Left forelimb (tissue), 1 donor: ENCODE measurements at regions not wholly inside any gene's neighbourhood (a gene's known extent, or its start where the extent isn't known, plus 50 kb on each side); places are given as distances from the start of the nearest gene placed in this dataset.
"Not testable (repeated sequence)": the region's sequence is repeated elsewhere in the genome, so short reads cannot be mapped to it uniquely, and the experiment has no call there.

Source experiments
- DNase-seq: peaks from one replicate; pipeline ENCODE4 v3.0.0-alpha.2; 2018; ENCODE audit warnings: low spot score

GRCh38 chr13:111064661-111065060 lies 50.4 kb upstream of the ARHGEF7 start:
- DNase-seq: no peak

GRCh38 chr13:111062966-111063365 lies 52.1 kb upstream of the ARHGEF7 start:
- no peak for DNase-seq

GRCh38 chr13:111062305-111062704 lies 52.8 kb upstream of the ARHGEF7 start:
- no peak for DNase-seq

DNA sequence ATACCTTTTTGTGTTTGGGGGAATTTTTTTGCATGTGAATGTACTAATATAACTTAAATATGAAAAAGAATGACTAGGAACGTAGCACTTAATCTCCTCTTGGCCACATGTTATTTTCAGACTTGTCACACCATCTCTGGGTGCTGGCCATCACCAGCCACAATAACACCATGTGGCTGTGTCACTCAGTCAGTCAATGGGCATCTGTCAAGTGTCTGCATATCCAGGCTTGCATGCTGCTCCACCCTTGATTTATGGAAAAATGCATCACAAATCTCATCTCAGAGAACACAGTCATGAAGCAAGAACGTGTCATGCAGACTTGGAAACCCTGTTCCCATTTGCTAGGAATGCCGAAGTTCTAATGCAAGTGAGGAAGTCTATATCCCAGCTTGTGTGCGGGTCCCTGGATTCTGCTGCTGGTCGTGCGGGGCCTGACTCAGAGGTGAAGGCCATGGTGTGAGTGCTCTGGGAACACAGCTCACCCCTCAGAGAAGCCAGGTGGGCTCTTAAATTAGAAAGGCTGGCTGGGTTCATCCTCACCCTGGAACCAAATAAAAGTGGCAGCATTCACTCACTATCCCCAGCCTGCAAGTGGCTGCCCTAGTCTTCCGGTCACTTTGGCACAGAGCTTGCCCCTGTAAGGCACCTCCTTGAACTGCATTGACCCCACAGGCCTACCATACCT lies 53.6 kb upstream of the ARHGEF7 start:
- no peak for DNase-seq

DNA sequence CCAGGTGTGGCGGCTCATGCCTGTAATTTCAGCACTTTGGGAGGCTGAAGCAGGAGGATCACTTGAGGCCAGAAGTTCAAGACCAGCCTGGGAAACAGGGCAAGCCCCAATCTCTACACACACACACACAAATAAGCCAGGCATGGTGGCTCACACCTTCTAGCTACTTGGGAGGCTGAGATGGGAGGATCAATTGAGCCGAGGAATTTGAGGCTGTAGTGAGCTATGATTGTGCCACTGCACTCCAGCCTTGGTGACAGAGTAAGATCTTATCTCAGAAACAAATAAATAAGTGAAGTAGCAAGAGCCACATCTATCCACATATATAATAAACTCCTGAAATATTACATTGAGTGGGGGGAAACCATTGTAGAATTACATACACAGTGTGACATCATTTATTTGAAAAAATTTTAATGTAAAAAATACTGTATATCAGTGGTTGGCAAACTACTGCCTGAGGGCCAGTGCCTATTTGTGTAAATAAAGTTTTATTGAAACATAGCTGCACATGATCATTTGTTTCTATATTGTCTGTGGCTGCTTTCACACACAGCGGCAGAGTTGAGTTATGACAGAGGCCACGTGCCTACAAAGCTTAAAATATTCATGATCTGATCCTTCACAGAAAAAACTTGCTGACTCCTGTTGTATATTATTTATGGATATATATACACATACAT lies 54.7 kb upstream of the ARHGEF7 start:
- DNase-seq: no peak

DNA sequence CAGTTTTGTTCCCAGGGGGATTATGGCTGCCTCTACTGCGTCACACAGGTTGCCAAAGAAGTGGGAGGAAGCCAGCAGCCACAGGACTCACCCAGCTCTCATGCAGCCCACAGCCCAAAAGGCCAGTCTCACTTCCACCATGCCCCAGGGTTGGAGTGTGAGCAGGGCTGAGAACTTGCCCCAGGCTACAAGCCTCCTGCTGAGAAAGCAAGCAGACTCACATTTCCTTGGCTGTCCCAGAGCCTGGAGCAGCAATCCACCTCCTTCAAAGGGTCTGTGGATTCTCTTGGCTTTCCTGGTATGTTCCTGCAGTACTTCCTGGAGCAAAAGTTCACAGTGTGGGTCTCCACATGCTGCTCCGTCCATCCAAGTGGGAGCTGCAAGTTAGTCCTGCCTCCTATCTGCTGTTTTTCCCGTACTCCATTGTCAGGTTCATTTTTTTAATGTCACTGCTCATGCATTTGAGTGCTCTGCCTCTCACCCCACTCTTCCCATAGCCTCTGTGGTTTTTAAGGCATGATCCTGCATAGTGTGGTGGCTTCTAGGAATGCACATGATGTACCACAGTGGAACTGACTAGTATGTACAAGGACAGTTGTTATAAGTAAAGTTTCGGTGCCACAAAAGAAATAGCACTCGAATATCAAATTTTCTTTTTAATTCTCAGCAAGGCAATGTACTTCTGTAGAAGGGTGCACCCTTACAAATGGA lies 56.2 kb upstream of the ARHGEF7 start:
- no peak for DNase-seq

DNA sequence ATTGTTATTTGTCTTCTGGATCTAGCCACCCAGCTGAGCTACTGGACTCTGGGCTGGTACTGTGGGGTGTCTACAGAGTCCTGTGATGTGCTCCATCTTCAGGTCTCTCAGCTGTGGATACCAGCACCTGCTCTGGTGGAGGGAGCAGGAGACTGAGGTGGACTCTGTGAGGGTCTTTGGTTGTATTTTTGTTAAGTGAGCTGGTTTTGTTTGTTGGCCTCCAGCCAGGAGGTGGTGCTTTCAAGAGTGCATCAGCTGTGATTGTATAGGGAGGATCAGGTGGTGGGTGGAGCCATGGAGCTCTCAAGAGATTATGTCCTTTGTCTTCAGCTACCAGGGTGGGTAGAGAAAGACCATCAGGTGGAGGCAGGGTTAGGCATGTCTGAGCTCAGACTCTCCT lies 56.8 kb upstream of the ARHGEF7 start:
- DNase-seq: not testable (repeated sequence)

GRCh38 chr13:111051726-111052232 lies 63.3 kb upstream of the ARHGEF7 start:
- peak; percentile 38 for DNase-seq

- peak; percentile 55 for DNase-seq
Observed at GRCh38 chr13:111051041-111051725, 63.9 kb upstream of the ARHGEF7 start.

- DNase-seq: no peak
Observed at GRCh38 chr13:111050539-111050879, 64.6 kb upstream of the ARHGEF7 start.

- DNase-seq: no peak
Observed at GRCh38 chr13:111049791-111050538, 65.1 kb upstream of the ARHGEF7 start.

DNA sequence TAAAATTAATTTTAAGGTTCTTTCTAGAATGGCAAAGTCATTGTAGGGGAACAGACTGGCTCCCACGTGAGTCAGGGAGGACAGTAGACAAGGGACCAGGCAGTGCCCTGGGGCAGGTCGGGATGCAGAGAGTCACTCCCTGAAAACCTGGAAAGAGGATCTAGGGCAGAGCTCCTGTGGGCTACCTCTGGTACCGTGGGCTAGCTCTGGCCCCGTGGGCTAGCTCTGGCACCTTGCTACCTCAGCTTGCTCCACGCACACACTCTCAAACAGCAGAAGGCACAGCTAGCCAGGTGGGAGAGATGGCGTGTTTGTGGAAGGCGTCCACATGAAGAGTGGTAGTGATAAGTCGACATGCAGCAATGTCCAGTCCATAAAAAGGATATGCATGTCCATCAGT lies 66.7 kb upstream of the ARHGEF7 start:
- DNase-seq: no peak

- no peak for DNase-seq
Observed at GRCh38 chr13:111047326-111047725, 67.8 kb upstream of the ARHGEF7 start.

GRCh38 chr13:111046590-111047141 lies 68.4 kb upstream of the ARHGEF7 start:
- no peak for DNase-seq

DNA sequence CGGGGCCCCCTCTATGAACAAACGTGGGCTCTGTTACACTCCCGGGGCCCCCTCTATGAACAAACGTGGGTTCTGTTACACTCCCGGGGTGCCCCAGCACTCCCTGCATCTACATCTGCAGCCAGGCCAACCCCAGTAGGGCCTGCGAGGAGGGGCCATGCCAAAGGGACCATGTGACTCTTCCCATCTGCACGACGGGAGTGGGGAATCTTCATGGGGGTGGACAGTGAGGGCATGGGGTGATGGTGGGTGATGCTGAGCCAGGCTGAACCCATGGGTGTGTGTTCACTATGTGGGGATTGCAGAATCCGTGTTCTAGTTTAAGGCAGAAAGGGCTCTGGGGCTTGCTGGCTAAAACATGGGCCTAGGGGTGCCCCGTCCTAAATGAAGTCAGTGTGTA lies 69.9 kb upstream of the ARHGEF7 start:
- no peak for DNase-seq

GRCh38 chr13:111044087-111044830 lies 70.9 kb upstream of the ARHGEF7 start:
- no peak for DNase-seq

DNA sequence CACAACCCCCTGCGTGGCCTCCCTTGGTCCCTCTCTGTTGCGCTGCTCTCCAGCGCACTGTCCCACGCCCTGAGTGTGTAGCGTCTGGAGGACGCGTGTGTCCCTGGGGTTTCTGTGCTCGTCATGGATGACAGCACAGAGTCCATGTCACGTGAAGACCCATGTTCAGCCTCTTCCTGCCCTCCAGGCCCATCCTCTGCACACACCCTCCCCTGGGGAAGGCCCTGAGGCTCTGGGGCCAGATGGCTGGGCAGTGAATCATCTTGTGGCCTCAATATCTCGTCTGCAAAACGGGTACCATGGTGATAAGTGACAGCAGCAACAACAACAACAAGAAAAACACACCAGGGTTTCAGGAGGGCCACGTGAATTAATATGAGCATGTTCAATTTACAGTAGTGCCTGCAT lies 71.5 kb upstream of the ARHGEF7 start:
- DNase-seq: no peak

DNA sequence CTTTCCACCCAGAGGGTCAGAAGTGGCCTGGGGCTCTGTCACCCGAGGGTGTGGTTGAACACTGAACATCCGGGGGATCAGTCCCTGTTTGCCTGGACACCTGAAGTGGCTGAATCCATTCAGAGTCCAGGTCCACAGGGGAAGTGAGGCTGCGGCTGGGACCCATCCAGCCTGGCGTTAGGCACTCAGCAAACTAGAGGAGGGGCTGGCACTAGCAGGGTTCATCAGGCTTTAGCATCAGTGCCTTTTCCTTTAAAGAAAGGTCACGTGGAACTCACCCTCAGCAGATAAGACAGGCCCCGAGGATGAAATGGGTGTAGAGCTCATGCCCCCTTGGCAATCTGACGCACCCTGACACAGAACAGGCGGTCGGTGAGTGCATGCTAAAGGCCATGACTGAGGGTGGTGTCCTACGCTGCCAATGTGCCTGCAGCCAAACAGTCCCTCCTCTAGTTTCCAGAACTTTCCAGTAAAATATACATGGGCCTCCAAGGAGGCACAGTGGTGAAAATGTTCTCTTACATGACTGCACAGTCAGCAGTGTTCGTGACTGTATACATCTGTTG lies 72.4 kb upstream of the ARHGEF7 start:
- DNase-seq: no peak

GRCh38 chr13:111040830-111041229 lies 74.3 kb upstream of the ARHGEF7 start:
- no peak for DNase-seq

DNA sequence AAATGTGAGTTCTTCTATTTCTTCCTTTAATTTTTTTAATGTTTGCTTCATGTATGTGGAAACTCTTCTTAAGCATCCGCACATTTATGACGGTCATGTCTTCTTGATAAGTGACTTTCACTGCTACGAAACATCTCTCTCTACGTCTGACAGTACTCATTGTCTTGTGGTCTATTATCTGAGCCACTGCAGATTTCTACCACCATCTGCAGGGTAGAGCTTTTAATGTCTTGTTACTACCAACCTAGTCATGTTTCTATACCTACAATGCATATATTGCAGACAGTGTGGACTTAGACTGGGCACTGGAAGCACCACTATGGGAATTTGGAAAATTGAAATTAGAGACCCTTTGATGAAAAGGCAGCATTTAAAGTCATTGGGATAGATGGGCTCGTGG lies 75.4 kb upstream of the ARHGEF7 start:
- no peak for DNase-seq
